Stimulated activated CD4-positive, alpha-beta T cell treated with anti-CD3 and anti-CD28 coated beads, Interleukin-4, amount 100 ng/mL, for 1 hour (primary cell): ENCODE measurements at regions not wholly inside any gene's neighbourhood (a gene's known extent, or its start where the extent isn't known, plus 50 kb on each side); places are given as distances from the start of the nearest gene placed in this dataset.

Source experiments
- DNase-seq: peaks from one replicate; pipeline ENCODE4 v3.0.0-alpha.2; 2020

DNA sequence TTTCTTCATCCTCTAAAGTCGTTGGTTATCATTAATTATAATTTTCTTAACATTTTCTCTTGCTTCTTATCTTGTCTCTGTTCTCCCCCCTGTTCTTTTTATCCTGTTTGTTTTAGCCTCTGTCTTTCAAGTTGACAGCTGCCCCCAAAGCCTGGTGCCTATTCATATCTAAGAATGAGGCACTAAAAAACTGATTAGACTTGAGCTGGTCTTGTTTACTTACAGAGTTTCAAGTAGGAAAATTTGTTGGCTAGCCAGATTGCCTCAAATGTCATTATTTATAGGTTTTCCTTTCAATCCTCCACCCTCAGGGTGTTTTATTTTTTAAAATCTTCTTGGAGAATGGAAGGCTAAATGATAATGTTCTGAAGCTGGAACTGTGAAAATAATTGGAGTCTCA lies 236.0 kb downstream of the UTP18 start:
- no peak for DNase-seq

DNA sequence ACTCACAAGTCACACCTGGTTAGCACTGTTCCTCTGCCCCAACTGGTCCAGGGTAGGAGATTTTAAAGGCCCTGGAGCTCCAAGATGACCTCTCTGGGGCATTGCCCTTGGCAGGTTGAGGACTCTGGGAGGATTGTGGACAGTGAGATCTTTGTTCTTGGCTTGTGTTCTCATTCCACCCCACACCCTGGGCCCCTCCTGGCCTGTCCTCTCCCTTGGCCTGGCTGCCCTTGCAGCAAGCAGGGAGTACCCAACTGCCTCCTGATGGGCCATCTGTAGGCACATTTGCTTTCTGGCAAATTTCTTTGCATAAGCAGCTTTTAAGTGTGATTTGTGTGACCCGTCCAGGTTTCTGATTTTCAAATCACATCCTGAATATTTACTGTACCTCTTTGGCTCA lies 239.6 kb downstream of the UTP18 start:
- no peak for DNase-seq

DNA sequence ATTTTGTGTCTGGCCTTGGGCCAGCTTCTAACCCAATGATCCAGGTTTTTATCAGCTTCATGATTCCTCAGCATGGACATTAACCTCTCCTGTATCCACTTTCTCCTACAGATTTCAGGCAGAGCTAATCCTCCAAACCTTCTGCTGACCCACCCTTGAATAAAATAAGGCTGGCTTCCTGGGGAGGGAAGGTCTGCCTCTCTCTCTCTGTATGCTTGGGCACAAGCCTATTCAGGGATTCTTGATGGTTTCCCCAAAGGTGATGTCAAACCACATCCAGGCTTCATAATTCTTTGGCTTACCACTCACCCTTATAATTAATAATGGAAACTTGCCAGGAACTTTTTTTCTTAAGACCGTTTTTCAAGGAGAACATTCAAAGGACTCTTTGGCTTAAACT lies 240.1 kb downstream of the UTP18 start:
- DNase-seq: no peak

DNA sequence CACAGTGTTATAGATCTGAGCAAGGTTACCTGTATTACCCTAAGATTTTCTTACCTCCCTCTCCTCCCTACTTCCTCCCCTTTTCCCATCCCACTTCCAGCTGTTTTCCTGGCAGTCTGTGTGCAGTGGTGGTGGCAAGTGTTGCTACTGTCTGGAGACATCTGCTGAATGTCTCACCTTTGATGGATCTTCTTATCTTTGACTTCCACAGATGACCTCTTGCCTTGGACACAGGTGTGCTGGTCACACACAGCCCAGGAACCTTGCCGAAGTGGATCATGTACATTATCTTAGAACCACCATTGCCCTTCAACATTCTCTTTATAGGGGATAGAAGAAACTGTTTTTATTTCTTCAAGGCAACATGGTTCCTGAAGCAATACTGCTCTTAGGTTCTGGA lies 245.1 kb downstream of the UTP18 start:
- DNase-seq: no peak

DNA sequence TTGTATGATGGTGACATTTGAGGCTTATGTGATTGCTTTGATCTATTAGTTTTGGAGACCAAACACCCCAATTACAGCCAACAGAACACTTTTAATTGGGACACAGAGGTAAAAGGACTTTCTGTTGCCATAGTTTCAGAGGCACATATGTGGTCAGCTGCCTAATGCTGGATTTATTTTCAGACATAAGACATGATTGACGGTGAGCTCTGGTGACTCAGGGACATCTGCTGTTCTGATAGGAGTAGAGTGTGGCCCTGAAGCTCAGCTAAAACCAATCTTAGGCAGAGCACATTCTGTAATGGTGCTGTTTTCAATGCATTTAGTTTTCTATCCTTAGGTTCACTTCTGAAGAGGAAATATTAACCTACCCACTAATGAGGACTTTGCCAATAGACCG lies 247.1 kb downstream of the UTP18 start:
- no peak for DNase-seq

DNA sequence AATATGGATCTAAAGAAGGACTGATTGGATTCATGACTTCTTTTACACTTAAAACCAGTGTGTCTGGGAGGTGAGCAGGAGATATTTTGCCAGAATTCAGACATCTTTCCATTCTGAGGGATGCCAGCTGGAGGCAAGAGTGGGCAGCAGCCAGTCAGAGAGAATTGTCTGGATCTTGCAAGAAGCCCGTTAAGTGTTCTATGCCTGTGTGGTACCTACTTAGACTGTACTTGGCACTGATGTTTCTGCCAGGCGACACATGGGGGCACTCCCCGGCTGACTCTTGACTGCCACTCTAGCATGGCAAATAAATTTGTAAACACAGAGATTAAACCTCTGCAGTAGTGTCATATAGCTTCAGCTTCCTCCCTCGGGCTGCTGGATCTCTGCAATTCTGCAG lies 247.7 kb downstream of the UTP18 start:
- DNase-seq: no peak

DNA sequence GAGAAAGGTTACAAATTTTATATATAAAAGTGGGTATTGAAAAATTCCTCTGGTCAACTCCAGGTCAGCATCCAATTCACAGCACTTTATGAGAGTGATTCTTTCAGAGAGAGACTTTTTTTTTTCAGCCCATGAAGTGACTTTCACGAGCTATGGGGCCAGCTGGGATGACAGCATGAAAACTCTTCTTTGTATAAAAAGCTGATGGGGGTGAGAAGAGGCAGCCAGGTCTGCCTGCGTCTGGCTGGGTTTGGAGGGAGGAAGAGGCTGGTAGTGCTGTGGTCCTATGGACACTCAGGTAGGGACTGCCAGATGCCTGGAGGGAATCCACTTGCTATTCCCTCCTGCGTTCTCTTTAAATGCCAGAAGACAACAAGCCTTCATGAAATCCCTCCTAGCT lies 250.6 kb downstream of the UTP18 start:
- no peak for DNase-seq

DNA sequence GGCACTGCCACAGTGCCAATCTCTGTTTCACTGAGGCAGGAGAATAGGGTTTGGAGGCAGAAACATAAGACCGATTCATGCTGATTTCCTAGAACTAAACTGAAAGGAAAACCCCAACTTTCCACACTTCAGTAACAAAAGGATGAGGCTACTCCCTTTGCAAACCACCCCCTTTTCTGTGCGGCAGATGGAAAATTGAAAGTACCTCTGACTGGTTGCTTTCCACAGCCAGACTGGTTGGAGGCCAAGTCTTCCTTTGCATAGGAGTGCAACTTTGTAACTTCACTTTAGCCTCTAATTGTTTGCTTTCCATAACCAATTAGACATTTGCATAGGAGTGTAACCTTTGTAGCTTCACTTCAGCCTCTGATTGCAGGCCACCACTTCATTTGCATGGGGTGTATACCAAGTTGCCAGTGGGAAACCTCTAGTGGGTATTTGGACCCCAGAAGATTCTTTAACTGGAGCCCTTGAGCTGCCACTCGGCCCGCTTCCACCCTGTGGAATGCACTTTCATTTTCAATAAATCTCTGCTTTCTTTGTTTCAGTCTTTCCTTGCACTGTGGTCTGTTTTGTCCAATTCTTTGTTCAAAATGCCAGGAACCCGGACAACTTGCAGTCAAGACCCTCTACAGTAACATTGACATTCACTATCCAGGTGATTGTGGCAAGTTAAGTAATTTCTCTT lies 252.0 kb downstream of the UTP18 start:
- no peak for DNase-seq

DNA sequence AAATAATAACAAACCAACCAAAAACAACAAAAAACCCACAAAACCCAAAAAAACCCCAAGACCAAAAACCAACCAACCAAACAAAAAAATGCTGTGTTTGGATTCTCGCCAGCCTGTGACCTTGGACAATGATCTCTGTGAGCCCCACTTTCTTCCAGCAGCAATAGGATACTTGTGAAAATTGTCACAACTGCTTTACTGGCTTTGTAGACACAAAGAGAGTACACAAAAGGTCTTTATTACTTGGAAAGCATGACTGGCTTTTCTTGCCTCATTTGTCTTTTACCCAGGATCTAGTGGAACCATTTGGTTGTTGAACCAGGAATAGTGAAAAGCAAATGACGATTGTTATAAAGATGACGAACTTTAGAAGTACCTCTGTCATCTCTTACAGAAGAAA lies 256.6 kb downstream of the UTP18 start:
- DNase-seq: no peak

DNA sequence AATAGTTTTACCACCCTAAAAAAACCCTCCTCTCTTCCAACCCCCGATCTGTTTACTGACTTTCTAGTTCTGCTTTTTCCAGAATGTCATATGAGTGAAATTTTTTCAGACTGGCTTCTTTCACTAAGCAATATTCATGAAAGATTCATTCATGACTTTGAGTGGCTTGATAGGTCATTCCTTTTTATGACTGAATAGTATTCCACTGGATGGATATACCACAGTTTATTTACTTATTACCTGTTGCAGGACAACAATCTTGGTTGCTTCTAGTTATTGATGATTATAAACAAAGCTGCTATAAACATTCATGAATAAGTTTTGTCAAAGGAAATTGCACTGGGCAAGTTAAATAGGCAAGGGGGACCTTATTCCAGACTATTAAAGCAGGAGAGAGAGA lies 264.2 kb downstream of the UTP18 start:
- no peak for DNase-seq

DNA sequence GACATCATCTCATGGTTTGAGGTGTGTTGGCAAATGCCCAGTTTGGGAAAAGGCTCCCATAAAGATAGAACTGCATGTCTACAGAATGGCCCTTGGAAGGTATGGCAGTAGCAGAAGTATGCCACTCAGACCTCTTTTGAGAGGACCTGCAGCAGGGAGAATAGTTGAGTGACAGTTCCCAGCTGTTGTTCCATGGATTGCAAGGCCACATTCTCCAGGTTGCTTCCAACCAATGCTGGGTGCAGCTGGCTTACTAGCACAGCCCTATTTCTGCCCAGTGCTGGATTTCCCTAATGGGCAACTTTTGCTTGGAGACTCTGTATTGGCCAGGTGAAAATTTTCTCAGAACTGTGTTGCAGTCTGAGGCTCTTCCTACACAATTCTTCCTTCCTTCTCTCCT lies 266.2 kb downstream of the UTP18 start:
- no peak for DNase-seq

DNA sequence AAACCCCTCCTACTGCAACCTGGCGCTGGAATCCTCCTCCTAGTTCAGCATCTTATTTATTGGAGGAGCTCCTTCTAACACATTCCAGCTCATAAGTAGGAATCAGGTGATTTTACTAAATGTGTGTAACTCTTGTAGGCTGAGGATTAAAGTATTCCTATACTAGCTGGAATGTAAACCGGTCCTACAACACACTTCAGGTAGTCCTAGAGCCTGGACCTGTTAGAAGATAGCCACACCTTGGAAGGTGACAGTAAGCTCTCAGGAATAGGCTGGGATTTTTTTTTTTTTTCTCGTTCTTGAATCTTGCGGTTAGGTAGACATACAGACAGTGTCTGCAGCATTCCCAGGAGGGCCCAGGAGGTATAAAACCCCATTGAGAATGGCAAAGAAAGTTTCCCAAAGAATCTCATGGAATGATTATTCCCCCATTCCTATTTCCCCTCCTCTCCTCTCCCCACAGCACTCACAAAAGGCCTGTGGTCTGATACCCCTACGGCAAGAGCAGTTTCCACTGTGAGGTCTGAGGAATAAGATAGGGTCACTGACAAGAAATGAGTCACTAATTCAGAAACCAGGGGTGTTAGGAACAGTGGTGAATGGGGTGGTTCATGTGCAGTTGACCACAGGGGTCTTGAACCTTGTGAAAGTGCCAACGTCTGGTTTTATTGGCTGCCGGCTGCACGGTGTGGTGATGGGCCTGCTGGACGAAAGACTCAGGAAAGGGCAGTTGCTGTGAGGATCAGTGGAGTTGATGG lies 267.1 kb downstream of the UTP18 start:
- no peak for DNase-seq

DNA sequence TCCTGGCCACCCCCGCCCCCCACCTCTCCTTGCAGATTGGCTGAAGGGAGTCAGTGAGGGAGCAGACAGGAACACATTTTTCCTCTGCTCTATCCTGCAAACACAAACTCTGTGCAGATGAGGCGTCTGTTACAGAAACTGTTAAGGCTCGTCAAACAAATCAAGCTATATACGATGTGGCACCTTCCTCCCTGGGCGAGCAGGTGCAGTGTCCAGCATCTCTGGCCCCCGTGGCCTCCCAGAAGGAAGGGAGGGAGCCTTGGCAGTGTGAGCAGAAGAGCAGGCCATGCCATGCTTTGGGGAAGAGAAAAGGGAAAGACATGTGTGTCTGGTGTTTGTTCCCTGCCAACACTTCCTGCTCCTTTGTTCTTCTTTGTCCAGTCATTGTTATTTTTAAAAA lies 267.8 kb downstream of the UTP18 start:
- DNase-seq: no peak

DNA sequence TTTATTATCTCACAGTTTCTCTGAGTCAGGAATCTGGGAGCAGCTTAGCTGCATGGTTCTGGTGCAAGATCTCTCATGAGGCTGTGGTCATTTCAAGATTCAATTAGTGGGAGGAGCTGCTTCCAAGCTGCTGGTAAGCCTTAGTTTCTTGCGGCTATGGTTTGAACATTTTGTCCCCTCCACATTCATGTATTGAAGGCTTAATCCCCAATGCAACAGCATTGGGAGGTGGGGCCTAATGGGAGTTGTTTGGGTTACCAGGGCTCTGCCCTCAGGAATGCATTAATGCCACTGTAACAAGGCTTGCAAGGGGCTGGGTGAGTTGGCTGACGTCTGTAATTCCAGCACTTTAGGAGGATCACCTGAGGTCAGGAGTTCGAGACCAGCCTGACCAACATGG lies 272.9 kb downstream of the UTP18 start:
- no peak for DNase-seq

DNA sequence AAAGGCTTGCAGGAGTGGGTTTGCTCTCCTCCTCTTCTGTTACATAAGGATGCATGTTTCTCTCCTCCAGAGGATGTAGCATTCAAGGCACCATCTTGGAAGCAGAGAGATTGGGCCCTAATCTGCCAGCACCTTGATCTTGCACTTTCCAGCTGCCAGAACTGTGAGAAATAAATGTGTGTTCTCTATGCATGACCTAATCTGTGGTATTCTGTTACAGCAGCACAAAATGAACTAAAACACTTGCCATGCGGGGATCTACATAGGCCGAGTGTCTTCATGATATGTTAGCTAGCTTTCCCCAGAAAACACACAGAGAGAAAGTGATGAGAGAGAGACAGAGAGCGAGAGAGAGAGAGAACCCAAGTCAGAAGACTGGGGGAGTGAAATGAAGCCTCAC lies 273.5 kb downstream of the UTP18 start:
- DNase-seq: no peak

DNA sequence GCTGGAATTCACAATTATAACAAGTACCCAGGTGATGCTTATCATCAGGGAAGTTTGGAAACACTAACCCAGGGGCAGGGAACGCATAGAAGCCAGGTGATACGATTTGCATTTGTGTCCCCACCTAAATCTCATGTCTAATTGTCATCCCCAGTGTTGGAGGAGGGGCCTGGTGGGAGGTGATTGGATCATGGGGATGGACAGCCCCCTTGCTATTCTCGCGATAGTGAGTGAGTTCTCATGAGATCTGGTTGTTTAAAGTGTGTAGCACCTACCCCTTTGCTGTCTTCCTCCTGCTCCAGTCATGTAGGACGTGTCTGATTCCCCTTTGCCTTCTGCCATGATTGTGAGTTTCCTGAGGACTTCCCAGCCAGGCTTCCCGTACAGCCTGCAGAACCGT lies 276.3 kb downstream of the UTP18 start:
- DNase-seq: no peak

DNA sequence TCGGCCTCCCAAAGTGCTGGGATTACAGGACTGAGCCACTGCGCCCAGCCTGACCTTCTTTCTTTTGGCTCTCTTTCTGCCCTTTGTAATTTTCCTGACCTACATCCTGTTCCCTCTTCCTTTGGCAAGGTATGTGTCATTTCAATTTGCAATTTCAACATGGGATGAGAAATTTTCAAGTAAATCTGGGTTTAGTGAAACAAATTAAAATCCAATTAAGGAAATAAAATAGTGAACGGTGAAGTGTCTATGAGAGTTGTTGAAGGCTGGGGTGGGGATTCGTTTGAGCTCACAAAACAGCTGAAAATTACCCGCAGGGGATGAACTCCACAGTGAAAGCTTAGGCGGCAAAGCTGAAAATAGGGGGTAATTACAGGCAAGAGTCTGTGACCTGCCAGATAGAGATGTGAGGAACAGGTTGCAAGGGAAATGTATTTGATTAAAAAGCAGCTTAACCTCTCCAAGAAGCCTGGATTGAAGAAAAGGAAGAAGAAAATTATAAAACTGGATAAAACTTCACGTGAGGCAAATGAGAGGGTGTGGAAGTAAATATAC lies 277.7 kb downstream of the UTP18 start:
- DNase-seq: no peak

DNA sequence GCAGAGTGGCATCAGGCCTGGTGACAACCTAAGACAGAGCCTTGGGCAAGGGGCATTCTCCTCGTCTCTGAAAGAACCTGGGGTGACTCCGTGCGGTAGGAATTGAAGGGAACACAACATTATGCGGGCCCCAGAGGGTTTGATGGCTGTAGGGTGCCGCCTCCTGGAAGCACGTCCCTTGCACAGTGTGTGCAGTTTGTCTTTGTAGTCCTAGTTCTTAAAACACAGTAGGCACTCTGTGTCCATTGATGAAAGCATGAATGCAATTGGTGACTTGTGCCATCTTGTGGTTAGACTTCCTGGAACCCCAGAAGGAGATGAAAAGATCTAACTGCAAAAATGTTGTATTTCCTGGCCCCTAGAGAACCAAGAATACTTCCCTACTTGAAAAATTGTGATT lies 279.8 kb downstream of the UTP18 start:
- DNase-seq: no peak

DNA sequence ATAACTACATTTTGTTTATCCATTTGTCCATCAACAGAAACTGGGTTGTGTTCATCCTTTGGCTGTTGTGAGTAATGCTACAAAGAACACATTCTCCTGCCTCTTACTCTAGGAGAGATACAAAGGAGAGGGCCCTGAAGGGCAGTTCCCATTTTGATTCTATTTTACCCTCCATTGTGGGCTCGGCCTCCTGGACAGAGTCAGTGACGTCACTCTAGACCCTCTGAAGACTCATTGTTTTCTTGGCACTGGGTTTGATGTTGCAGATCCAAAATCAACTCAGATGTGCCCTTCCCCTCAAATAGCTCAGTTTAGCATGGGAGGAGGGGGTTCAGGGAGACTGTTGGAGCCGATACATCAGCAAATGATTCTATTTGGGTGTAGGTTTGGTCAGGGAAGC lies 280.9 kb downstream of the UTP18 start:
- DNase-seq: no peak

DNA sequence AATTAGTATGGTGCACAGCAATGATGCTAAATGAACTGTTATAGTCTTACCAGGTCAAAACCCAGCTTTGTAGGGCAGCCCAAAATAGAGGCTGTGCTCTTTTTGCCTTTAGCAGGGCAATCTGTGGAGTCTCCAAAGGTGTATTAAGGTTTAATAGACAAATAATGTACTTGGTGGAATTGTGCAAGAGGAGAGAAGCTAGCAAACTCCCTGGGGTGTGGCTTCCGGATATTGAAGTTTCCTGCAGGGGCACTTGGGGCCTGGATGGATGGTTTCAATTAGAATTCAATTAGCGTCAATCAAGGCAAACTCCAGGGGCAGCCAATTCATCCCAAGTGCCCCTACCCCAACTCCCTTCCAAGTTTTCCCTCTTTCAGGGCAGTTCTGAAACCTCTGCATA lies 285.8 kb downstream of the UTP18 start:
- DNase-seq: no peak

DNA sequence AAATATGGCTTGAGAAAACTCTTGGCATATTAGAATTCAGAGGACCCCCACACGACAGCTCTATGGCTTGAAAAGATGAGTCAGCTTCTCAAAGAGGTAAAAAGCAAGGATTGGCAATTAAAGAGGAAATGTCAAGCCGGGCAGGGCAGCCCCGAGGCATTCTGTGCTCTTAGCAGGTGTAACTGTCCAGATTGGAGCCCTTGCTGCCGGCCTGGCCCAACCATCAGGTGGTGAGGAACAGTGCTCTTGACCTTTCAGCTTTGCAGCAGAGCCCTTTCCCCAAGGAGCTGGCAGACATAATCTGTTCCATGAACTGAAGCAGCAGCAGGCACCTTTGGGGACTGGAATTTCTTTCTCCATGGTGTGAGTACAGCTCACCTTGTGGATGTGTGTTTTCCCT lies 287.8 kb downstream of the UTP18 start:
- no peak for DNase-seq

DNA sequence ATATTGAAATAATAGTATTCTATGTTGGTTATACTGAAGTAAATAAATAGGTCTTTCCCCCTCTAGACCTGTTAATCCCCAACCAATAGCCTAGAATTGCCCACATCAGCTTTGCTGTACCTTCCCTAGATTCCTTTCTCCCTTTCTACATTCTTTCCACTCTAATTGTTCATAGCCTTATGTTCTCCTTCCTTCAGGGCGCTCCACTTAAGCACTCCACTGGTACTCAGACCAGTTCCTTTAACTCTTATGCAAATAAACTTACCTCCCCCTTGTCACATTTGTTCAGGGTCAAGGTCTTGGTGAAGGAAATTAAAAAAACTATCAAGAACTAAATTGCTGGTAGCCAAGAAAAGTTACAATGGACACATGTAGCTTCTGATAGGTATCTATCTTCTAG lies 294.8 kb downstream of the UTP18 start:
- no peak for DNase-seq

DNA sequence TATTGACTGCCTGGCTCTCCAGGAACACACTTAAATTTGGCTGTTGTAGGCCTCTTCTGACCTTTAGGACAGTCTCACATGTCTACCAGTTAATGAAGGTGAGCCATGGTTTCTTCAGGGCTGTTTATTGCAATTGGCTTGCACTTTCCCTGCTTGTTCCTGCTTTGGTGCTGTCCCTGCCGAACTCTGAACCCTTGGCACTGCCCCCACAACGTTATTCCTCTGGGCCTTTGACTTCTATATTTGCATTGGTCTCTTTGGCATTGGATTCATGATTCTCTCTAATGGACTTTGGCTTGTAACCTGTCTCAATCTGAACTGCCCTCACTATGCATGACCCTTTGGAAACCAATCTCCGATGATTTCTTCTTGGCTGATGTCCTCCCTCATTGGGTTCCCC lies 299.4 kb downstream of the UTP18 start:
- no peak for DNase-seq

DNA sequence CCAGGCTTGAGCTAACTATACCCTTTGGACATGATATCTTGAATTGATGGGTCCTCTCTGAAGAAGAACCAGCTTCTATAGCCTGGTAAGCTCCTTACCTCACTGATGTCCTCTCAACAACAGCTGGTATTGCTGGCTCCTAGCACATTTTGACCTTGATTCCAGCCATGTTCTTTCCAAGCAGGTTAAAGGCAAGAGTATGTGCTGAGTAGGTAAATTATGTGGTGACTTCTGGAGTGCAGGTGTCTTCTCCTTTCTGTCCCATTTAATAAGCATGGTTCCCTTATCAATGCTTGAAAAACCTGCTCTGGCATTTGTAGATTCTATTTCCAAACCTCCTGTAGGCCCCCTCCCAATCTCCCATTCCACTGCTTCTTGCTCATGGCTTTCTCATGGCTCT lies 300.1 kb downstream of the UTP18 start:
- DNase-seq: no peak

DNA sequence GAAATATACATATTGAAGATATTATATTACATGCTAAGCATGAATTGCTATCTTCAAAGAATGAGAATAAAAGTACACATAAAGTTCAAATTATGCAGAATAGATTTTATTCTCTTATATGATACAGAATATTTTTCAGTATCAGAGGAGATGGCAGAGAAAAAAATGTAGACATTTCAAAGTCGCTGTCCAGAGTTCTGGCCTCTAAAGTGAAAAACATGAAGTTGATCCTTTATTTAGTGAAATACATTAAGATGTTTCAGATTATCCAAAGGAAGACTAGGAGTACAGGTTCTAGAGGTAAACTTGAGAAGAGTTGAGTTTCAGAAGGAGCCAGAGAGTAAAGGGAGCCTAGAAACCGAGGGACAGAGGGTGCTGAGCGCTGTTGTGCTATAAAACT lies 303.6 kb downstream of the UTP18 start:
- no peak for DNase-seq
